ENCODE measurements at regions not wholly inside any gene's neighbourhood (a gene's known extent, or its start where the extent isn't known, plus 50 kb on each side); places are given as distances from the start of the nearest gene placed in this dataset.
"Not testable (repeated sequence)": the region's sequence is repeated elsewhere in the genome, so short reads cannot be mapped to it uniquely, and the experiment has no call there.

DNA sequence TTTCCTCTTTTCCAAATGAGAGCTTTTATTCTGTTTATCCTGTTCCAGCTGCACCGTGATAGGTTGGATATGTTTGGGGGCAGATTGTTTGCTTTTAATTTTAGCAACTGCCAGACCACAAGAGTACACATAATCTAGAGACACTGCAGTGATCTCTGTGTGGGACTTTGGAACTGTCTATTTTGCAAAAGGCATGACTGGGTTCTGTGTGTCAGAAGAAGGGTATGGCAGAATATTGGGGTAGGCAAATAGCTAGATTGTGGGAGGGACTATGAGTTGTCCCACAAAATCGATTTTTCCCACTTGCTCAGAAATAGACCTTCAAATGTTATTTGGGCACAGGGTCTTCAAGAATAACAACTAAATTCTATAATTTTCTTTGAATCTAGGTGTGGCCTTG lies 275.9 kb upstream of the KITLG start:
- no peaks in the 10 kb centered on the region for H3K9me2 ChIP-seq (replicated peaks; ENCODE audit: low read length)
- H3K79me2 ChIP-seq (ENCODE audit: low read length), result no peaks in the 10 kb centered on the region
- POLR2A ChIA-PET (ENCODE audit: unreplicated experiment), result no interaction called here
- CTCF ChIA-PET, result no interaction called here
- H3K4me3 ChIP-seq (ENCODE audit: low read length), result no peak overlapping the region
- no peaks in the 10 kb centered on the region for H3F3A ChIP-seq (ENCODE audit: low read length, unreplicated experiment)
- intact Hi-C loops (cut with micrococcal nuclease), result no loop called here
- no peaks in the 10 kb centered on the region for H3K27me3 ChIP-seq (ENCODE audit: low read length)
- no TSS peak for BruUV-seq (replicated peaks)
- H3K4me2 ChIP-seq (ENCODE audit: low read length), result no peak overlapping the region
- H4K20me1 ChIP-seq (ENCODE audit: low read length), result no peaks in the 10 kb centered on the region
- no peak for DNase-seq
- H3K9me3 ChIP-seq (ENCODE audit: low read length), result no peaks in the 10 kb centered on the region
- 0 out of 2 replicates have a peak overlapping the region, but pooled peaks have one; percentile 1 for H2AFZ ChIP-seq (ENCODE audit: low read length)
- no peak overlapping the region for H3K27ac ChIP-seq (ENCODE audit: low read length)
- ATAC-seq, result no peak
- H3K4me1 ChIP-seq (ENCODE audit: insufficient read depth, low read length), result peaks cover 14% of the 10 kb centered on the region
- TF ChIP-seq, protein P1, sequence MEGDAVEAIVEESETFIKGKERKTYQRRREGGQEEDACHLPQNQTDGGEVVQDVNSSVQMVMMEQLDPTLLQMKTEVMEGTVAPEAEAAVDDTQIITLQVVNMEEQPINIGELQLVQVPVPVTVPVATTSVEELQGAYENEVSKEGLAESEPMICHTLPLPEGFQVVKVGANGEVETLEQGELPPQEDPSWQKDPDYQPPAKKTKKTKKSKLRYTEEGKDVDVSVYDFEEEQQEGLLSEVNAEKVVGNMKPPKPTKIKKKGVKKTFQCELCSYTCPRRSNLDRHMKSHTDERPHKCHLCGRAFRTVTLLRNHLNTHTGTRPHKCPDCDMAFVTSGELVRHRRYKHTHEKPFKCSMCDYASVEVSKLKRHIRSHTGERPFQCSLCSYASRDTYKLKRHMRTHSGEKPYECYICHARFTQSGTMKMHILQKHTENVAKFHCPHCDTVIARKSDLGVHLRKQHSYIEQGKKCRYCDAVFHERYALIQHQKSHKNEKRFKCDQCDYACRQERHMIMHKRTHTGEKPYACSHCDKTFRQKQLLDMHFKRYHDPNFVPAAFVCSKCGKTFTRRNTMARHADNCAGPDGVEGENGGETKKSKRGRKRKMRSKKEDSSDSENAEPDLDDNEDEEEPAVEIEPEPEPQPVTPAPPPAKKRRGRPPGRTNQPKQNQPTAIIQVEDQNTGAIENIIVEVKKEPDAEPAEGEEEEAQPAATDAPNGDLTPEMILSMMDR (conservative IDR thresholded peaks at IDR 0.05; ENCODE audit: low read depth, low read length), result no peak
- TF ChIP-seq EZH2phosphoT487 (IDR thresholded peaks at IDR 0.05; ENCODE audit: borderline replicate concordance, low read length), result no peak
- TF ChIP-seq EZH2 (IDR thresholded peaks at IDR 0.05; ENCODE audit: low read length, unreplicated experiment), result no peak
- no peak overlapping the region for H3K9ac ChIP-seq (ENCODE audit: low read length)
- H3K36me3 ChIP-seq (ENCODE audit: low read depth, low read length), result no peaks in the 10 kb centered on the region

GRCh38 chr12:88855301-88855700 lies 275.0 kb upstream of the KITLG start:
- Histone ChIP-seq H3K36me3 (ENCODE audit: low read depth, low read length) (no peaks in the 10 kb centered on the region), H3K79me2 (ENCODE audit: low read length) (no peaks in the 10 kb centered on the region), H3K27ac (ENCODE audit: low read length) (no peak overlapping the region), H2AFZ (ENCODE audit: low read length) (no peak overlapping the region), H3K9me2 (replicated peaks; ENCODE audit: low read length) (no peaks in the 10 kb centered on the region), H3K4me3 (ENCODE audit: low read length) (no peak overlapping the region), H3K9me3 (ENCODE audit: low read length) (no peaks in the 10 kb centered on the region), H4K20me1 (ENCODE audit: low read length) (no peaks in the 10 kb centered on the region), H3F3A (ENCODE audit: low read length, unreplicated experiment) (no peaks in the 10 kb centered on the region), H3K4me2 (ENCODE audit: low read length) (no peak overlapping the region), H3K27me3 (ENCODE audit: low read length) (no peaks in the 10 kb centered on the region), H3K9ac (ENCODE audit: low read length) (no peak overlapping the region), H3K4me1 (ENCODE audit: insufficient read depth, low read length) (peaks cover 14% of the 10 kb centered on the region)
- ATAC-seq (no peak), DNase-seq (no peak)
- intact Hi-C loops (cut with micrococcal nuclease), result no loop called here
- POLR2A ChIA-PET (ENCODE audit: unreplicated experiment), result no interaction called here
- TF ChIP-seq, protein P1 (conservative IDR thresholded peaks at IDR 0.05; ENCODE audit: low read depth, low read length), result no peak
- TF ChIP-seq EZH2 (IDR thresholded peaks at IDR 0.05; ENCODE audit: low read length, unreplicated experiment), result no peak
- no peak for TF ChIP-seq EZH2phosphoT487 (IDR thresholded peaks at IDR 0.05; ENCODE audit: borderline replicate concordance, low read length)
- BruUV-seq (replicated peaks), result no TSS peak
- CTCF ChIA-PET, result no interaction called here

DNA sequence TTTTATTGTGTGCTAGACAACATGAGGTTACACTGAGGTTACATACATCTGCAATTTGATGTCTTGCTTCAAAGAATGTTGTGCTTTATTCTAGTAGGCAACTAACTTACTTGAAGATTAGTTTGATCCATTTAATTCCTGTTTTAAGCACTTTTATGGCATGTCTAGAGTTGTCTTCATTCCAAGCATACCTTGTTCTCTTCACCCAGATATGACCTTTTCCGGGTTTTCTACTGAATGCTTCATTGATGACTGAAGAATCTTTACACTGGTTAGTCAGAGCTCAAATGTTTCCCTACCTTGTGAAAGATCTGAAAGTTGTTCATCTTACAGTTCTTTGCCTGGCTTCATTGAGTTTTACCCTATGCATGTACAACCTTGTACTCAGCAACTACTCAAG lies 274.0 kb upstream of the KITLG start:
- no peaks in the 10 kb centered on the region for H3K27me3 ChIP-seq (ENCODE audit: low read length)
- POLR2A ChIA-PET (ENCODE audit: unreplicated experiment), result no interaction called here
- no TSS peak for BruUV-seq (replicated peaks)
- intact Hi-C loops (cut with micrococcal nuclease), result no loop called here
- H3K4me3 ChIP-seq (ENCODE audit: low read length), result no peak overlapping the region
- no peaks in the 10 kb centered on the region for H3F3A ChIP-seq (ENCODE audit: low read length, unreplicated experiment)
- no peak overlapping the region for H3K9ac ChIP-seq (ENCODE audit: low read length)
- H3K4me1 ChIP-seq (ENCODE audit: insufficient read depth, low read length), result peaks cover 14% of the 10 kb centered on the region
- CTCF ChIA-PET, result no interaction called here
- ATAC-seq, result peak; percentile 84
- no peaks in the 10 kb centered on the region for H3K9me2 ChIP-seq (replicated peaks; ENCODE audit: low read length)
- no peak overlapping the region for H3K27ac ChIP-seq (ENCODE audit: low read length)
- H3K9me3 ChIP-seq (ENCODE audit: low read length), result no peaks in the 10 kb centered on the region
- peak overlapping the region; percentile 12 for H3K4me2 ChIP-seq (ENCODE audit: low read length)
- no peaks in the 10 kb centered on the region for H3K36me3 ChIP-seq (ENCODE audit: low read depth, low read length)
- H4K20me1 ChIP-seq (ENCODE audit: low read length), result no peaks in the 10 kb centered on the region
- TF ChIP-seq, protein P1 (conservative IDR thresholded peaks at IDR 0.05; ENCODE audit: low read depth, low read length), result no peak
- TF ChIP-seq EZH2phosphoT487 (IDR thresholded peaks at IDR 0.05; ENCODE audit: borderline replicate concordance, low read length) (no peak), EZH2 (IDR thresholded peaks at IDR 0.05; ENCODE audit: low read length, unreplicated experiment) (no peak)
- peak; percentile 89 for DNase-seq
- H2AFZ ChIP-seq (ENCODE audit: low read length), result no peak overlapping the region
- no peaks in the 10 kb centered on the region for H3K79me2 ChIP-seq (ENCODE audit: low read length)

DNA sequence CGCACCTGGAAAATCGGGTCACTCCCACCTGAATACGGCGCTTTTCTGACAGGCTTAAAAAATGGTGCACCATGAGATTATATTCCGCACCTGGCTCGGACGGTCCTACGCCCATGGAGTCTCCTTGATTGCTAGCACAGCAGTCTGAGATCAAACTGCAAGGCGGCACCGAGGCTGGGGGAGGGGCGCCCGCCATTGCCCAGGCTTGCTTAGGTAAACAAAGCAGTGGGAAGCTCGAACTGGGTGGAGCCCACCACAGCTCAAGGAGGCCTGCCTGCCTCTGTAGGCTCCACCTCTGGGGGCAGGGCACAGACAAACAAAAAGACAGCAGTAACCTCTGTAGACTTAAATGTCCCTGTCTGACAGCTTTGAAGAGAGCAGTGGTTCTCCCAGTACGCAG lies 267.0 kb upstream of the KITLG start:
- H3K27me3 ChIP-seq (ENCODE audit: low read length); H3K4me3 ChIP-seq (ENCODE audit: low read length); POLR2A ChIA-PET (ENCODE audit: unreplicated experiment); intact Hi-C loops (cut with micrococcal nuclease); H3K9me2 ChIP-seq (replicated peaks; ENCODE audit: low read length); H3K9ac ChIP-seq (ENCODE audit: low read length); ATAC-seq; H3K79me2 ChIP-seq (ENCODE audit: low read length); DNase-seq; H3K36me3 ChIP-seq (ENCODE audit: low read depth, low read length); CTCF ChIA-PET; H3K4me1 ChIP-seq (ENCODE audit: insufficient read depth, low read length); H3K27ac ChIP-seq (ENCODE audit: low read length); H4K20me1 ChIP-seq (ENCODE audit: low read length); H2AFZ ChIP-seq (ENCODE audit: low read length); H3K4me2 ChIP-seq (ENCODE audit: low read length); H3F3A ChIP-seq (ENCODE audit: low read length, unreplicated experiment); H3K9me3 ChIP-seq (ENCODE audit: low read length); BruUV-seq (replicated peaks): not testable (repeated sequence)
